ENCODE measurements at regions not wholly inside any gene's neighbourhood (a gene's known extent, or its start where the extent isn't known, plus 50 kb on each side); places are given as distances from the start of the nearest gene placed in this dataset.
"Not testable (repeated sequence)": the region's sequence is repeated elsewhere in the genome, so short reads cannot be mapped to it uniquely, and the experiment has no call there.

DNA sequence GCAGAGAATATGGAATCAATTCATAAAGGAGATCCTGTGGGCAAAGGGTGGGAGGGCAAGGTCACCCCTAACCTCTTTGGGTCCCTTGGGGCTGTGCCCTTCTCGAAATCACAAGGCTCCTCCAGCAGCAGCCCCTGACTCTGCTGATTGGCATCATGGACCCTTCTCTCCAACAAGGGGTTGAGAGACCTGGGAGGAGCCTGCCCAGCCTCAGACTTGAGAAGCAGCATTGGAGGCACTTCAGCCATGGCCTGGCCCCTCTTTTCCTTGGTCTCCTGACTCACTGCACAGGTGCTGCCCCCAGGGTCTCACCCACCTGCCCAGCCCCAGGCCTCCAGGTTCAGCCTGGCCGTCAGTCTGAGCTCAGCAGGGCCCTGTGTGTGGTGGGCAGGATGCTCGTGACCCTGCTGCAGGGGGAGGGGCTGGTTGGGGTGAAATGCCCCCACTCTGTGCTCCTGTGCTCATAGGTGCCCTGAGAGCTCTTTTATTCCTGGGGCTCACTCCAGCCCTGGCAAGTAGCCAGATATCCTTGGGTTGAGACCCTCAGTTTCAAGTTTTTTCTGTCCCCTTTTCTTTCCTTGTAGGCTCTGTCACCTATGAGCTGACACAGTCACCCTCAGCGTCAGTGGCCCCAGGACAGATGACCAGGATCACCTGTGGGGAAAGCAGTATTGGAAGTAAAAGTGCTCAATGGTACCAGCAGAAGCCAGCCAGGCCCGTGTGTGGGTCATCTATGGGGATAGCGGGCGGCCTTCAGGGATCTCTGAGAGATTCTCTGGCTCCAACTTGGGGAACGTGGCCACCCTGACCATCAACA lies 110.8 kb downstream of the GGTLC2 start:
- DNase-seq (ENCODE audit: extremely low read depth, low read depth, low spot score): no peak

- no peak for DNase-seq (ENCODE audit: extremely low read depth, low read depth, low spot score)
These were observed 111.3 kb downstream of the GGTLC2 start for GRCh38 chr22:22755778-22756100.

GRCh38 chr22:22756109-22756508 lies 111.7 kb downstream of the GGTLC2 start:
- DNase-seq (ENCODE audit: extremely low read depth, low read depth, low spot score): no peak

- not testable (repeated sequence) for DNase-seq (ENCODE audit: extremely low read depth, low read depth, low spot score)
These were observed 112.3 kb downstream of the GGTLC2 start for GRCh38 chr22:22756551-22757201.

GRCh38 chr22:22758101-22758807 lies 113.8 kb downstream of the GGTLC2 start:
- DNase-seq (ENCODE audit: extremely low read depth, low read depth, low spot score): not testable (repeated sequence)

- DNase-seq (ENCODE audit: extremely low read depth, low read depth, low spot score): no peak
These were observed 115.0 kb downstream of the GGTLC2 start for GRCh38 chr22:22759371-22759770.

DNA sequence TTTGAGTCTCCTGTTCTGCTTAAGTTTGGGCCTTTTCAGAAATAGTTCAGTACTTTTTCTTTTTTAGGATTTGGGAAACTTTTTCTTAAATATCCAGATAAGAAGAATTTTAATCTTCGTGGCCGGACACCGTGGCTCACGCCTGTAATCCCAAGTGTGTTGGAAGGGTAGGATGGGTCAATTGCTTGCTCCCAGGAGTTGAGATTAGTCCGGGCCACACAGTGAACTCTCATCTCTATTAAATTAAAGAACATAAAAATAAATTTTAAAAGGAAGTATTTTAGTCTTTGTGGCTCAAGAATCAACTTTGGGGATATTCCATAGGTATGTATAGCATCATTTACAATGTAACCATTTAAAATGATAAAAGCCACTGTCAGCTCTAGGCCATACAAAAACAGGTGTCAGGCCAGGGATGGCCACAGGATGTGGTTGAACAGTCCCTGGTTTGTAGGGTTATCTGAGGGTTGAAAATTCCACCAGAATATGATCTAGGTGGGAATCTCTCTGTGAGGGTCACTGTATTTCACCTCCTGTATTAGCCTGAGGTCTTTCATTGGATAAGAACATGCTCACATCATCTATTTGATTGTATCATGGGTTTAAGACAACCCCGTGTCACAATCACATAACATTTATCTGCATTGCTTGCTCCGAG lies 115.6 kb downstream of the GGTLC2 start:
- no peak for DNase-seq (ENCODE audit: extremely low read depth, low read depth, low spot score)

DNA sequence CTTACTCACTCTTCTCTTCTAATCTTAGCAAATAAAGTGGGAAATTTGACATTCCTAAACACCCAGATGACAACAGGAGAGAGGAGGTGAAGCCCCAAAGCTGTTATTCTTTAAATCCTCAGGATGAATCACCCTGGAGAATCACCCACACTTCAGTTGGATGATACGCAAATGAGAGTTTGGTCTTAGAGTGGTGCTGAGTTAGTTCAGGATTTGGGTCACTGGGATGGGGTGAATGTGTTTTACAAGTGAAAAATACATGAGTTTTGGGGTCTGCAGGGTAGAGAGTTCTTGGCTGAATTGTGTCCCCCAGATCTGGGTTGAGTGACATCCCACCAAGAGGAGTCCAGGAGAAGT lies 117.2 kb downstream of the GGTLC2 start:
- no peak for DNase-seq (ENCODE audit: extremely low read depth, low read depth, low spot score)

GRCh38 chr22:22761963-22762772 lies 117.8 kb downstream of the GGTLC2 start:
- DNase-seq (ENCODE audit: extremely low read depth, low read depth, low spot score): no peak

- DNase-seq (ENCODE audit: extremely low read depth, low read depth, low spot score): no peak
These were observed 119.1 kb downstream of the GGTLC2 start for GRCh38 chr22:22763512-22763911.

- DNase-seq (ENCODE audit: extremely low read depth, low read depth, low spot score): no peak
These were observed 119.7 kb downstream of the GGTLC2 start for GRCh38 chr22:22764085-22764484.

GRCh38 chr22:22767876-22768602 lies 119.6 kb upstream of the IGLL5 start:
- DNase-seq (ENCODE audit: extremely low read depth, low read depth, low spot score): no peak

DNA sequence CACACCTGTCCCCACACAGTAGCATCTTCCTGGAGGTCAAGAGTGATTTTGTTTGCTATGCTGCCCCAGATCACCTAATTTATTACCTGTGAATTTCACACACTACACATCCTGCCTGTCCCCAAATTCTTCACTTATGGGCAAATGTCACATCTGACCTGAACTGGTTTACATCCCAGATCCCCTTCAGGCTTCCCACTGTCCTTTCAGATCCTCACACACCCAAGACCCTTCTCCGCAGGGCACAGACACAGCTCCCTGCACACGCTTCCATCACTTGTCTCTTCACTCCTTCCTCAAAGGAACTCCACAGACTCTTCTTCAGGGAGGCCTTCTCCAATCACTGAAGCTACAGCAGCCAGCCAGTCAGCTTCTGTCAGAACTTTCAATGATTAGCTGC lies 118.7 kb upstream of the IGLL5 start:
- DNase-seq (ENCODE audit: extremely low read depth, low read depth, low spot score): no peak

DNA sequence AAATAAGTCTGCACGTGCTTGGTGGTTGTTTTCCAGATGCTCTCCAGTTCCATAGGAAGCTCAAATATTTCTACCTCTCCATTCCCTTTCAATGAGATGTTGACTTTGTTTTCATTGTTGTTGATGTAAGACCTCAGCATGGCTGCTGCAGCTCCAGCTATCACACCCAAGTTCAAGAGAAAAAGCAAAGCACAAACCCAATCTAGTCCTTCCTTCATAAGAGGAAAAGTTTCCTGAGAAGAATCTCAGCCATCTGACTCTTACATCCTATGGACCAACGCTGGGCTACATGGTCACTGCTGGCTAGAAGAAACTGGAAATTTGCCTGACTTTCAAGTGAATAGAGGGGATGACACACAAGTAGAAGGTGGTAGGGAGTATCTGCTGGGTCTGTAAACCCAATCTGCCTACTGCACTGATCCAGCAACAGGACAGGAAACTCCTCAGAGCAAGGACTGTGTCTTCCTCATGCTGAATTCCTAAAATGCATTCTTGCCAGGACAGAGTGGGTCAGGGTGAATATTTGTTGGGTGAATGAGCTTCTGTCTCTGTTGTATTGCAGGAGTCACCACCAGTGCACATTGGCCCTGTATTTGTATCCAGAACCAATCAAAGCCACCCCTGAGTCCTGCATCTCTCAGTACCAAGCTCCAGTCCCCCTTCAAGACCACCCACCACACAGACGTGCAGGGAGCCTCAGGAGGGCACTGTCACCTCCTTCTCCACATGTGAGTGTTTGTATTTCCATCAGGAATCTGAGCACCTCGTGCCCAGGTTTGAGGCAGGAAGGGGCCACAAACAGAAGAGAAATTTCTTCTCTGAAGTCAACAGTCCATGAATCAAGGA lies 118.0 kb upstream of the IGLL5 start:
- DNase-seq (ENCODE audit: extremely low read depth, low read depth, low spot score): no peak

GRCh38 chr22:22770280-22770871 lies 117.2 kb upstream of the IGLL5 start:
- DNase-seq (ENCODE audit: extremely low read depth, low read depth, low spot score): no peak

- no peak for DNase-seq (ENCODE audit: extremely low read depth, low read depth, low spot score)
These were observed 116.7 kb upstream of the IGLL5 start for GRCh38 chr22:22770881-22771280.

DNA sequence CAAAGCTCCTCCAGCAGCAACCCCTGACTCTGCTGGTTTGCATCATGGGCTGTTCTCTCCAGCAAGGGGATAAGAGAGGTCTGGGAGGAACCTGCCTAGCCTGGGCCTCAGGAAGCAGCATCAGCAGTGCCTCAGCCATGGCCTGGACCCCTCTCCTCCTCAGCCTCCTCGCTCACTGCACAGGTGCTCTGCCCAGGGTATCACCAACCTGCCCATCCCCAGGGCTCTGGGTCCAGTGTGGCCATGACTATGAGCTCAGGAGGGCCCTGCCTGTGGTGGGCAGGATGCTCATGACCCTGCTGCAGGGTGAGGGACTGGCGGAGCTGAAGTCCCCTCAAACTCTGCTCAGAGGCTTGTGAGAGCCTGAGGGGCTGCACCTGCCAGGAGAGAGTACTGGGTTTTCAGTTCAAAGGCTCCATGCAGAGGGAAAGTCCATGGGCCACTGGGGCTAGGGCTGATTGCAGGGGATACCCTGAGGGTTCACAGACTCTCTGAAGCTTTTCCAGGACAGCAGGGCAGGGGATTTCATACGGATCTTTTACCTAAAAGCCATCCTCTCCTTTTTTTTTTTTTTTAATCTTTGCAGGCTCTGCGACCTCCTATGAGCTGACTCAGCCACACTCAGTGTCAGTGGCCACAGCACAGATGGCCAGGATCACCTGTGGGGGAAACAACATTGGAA lies 115.8 kb upstream of the IGLL5 start:
- DNase-seq (ENCODE audit: extremely low read depth, low read depth, low spot score): no peak

DNA sequence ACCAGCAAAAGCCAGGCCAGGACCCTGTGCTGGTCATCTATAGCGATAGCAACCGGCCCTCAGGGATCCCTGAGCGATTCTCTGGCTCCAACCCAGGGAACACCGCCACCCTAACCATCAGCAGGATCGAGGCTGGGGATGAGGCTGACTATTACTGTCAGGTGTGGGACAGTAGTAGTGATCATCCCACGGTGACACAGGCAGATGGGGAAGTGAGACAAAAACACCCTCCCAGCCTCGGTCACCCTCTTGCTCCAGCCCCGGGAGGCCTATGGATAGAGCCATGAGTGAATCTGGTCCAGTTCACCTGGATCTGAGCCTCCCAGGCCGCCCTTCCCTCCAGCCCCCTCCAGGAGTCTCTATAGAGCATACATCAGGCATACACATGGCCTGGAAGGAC lies 115.2 kb upstream of the IGLL5 start:
- DNase-seq (ENCODE audit: extremely low read depth, low read depth, low spot score): no peak

All from glomerular endothelial cell (primary cell).